ENCODE measurements at regions not wholly inside any gene's neighbourhood (a gene's known extent, or its start where the extent isn't known, plus 50 kb on each side); places are given as distances from the start of the nearest gene placed in this dataset.
"Not testable (repeated sequence)": the region's sequence is repeated elsewhere in the genome, so short reads cannot be mapped to it uniquely, and the experiment has no call there.

DNA sequence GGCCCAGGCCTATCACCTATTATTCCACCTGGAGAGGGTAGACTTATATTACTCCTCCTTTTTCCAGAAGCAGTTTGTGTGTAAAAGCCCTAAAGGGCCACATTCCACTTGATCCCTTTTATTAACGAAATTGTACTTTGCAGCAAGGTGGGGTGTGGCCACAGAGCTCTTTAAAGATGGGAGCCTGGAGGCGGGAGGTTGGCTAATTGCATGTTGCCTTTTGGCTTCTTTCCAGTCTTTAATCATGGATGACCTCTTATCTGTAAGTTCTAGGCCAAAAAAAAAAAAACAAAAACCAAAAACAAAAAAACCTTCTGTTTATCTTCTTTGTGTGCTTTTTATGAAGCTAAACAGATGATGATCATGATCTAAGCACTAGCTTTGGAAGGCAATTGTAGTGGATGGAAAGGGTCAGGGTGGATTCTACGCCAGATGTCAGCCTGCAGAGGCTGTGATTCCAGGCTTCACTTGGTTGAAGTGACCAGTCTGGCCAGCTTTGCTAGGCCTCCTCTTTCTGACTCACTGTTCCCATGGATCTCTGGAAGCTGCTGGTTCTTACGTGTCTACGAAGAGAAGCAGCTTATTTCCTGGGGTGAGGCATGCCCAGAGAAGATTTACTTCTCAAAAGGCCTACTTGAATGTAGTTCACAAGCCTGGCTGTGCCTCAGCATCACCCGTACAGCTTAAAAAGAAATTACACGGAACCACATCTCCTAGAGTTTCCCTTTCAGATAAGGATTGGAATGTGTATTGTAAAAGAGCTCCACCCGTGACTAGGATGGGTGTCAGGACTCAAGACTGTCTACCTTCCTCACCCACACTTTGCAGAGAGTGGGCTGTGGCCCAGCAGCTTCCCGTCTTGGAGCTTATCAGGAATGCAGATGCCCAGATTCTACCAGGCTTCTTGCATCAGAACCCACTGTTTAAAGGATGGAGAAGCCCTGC is 330.9 kb upstream of the C2CD4B start:
- no peak for DNase-seq (ENCODE audit: low read depth in 4 of 4, low spot score in 1 of 4)

DNA sequence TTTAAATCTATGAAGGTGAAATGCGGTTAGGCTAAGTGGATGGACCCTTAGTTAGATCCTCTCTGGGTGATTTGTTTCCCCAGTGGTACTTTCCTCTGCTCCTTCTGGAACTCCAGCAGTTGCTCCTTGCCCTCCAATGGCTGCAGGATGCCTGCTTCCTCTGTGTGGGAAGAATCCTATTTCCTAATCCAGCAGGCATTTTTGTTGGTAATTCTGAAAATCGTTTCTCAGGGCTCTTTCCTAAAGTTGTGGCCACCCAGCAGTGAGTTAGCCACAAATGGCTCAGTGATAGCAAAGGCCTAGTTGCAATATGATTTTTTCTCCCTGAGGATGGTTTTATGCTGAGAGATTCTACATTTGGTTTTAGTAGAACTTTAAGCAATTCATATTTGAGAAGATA is 332.3 kb upstream of the C2CD4B start:
- no peak for DNase-seq (ENCODE audit: low read depth in 4 of 4, low spot score in 1 of 4)

DNA sequence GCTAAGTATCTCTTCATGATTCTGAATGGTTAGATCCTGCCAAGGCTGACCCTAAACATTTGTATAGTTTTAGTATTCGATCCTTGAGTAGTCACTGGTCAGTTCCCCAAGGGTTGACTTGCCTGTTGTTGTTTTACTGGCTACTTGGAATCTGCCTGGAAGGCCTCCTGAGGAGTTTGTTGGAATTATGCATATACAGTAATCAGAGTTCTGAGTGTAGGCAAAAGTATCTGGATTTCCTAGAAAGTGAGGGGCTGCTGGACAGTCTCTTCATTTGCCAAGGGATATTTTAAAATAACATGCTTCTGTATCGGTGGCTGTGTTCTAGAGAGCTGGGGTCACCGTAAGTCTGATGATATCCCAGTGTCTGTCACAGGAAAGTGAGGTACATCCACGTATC is 333.2 kb upstream of the C2CD4B start:
- DNase-seq (ENCODE audit: low read depth in 4 of 4, low spot score in 1 of 4), result no peak

DNA sequence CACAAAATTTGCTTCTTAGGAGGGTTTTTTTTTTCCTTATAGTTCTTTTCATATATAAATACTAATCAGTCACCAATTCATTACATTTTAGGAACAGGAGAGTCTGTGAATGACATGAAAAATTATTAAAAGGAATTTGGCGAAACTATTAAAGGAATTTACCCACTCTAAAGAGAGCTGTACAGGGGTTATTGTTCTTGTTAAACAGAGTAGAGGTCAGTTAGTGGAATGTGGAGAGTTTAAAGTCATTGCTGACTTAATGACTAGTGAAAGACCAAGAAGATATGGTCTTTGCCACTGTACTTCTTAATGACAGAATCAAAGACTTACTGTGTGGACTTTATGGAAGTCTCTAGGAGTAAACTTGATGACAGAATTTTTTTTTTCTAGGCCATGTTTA is 333.6 kb upstream of the C2CD4B start:
- no peak for DNase-seq (ENCODE audit: low read depth in 4 of 4, low spot score in 1 of 4)

DNA sequence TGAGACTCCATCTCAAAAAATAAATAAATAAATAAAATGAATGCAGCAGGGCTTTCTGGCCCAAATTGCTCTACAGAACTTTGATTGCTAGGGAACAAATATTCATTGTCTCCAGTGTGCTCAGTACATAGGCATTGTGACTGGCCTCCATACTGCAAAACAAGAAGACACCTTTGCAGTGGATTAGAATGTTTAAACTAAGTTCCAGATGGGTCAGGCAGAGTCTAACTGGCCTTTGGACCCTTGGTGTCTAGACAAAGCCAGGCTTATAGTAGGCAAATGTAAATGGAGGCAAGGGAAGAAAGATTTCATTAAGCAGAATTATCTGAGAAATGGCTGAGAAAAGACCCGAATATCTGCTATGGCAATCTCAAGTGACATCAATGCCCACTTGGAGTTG is 335.2 kb upstream of the C2CD4B start:
- DNase-seq (ENCODE audit: low read depth in 4 of 4, low spot score in 1 of 4), result no peak

DNA sequence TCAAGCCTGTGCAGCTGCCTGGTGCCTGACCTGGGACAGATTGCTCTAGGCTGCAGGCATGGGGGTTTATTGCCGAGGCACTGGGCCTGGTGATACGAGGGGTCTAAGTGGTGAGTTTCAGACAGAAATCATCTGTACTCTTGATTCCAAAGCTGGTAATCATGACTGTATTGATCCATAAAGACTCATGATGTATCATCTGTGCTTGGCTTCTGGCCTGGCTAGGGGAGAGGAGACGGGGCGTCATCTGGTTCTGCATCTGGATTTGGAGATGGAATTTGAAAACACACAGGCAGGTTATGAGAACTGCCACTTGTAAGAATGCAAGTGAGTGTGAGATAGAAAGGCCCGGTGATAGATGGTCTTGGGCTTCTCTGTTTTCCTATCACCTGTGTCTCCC is 337.4 kb upstream of the C2CD4B start:
- DNase-seq (ENCODE audit: low read depth in 4 of 4, low spot score in 1 of 4), result no peak

DNA sequence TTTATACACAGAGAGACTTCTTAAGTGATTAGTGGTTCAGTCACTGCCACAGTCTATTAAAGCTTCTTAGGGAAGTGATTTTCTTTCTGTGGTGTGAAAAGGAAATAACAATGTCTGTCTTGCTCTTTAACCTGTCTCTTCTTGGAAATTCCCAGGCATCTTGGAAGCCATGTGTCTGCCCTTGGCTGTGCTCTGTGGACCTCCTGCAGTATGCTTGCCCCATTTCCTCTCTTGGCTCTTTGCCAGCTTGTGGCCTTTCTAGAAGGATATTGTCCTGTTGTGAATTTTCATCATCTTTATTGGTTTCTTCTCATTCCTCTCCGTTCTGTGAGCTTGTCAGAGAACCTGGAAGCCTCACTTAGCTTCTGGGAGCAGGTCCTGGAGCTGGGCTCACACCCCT is 338.4 kb upstream of the C2CD4B start:
- DNase-seq (ENCODE audit: low read depth in 4 of 4, low spot score in 1 of 4), result no peak

DNA sequence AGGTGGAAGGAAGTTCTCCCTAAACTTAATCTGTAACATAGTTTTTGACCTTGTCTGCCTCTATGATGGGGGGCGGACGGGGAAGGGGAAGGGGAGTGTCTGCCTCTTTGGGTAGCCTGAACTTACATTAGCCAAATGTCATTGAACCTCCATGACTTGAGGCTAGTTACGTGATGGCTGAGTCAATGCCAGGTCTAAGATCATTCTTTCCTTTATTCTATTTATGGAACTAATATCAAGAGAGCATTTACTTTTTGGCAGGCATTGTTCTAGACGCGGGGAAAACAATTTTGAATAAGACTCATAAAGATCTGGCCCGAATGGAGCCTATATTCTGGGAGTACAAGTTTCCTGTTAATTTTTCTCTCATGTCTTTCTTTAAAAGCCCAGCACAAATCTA is 340.7 kb upstream of the C2CD4B start:
- no peak for DNase-seq (ENCODE audit: low read depth in 4 of 4, low spot score in 1 of 4)

DNA sequence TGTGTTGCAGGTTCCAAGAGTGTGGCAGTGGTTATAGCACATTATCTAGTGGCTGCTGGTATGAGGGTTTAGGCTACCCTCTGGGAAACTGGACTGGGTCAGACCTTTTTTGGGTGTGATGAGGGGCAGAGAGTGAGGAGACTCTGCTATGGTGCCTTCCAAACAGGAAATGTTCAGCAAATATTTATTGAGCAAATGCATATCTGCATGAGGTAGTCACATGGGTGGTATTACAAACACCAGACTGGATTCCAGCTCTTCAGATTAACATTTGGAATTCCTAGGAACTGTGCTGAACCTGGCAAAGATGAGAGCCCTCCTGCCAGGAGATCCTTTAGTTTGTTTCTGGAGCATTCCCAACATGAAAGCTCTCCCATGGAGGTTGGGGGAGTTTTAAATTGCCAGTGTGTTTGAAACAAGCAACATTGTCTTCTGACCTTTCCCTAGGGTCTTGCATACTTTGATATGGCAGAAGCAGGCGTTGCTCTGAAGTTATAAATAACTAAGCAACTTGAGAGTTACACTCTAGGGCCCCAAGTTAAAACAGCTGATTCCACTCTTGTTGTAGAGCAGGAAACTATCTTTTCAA is 341.2 kb upstream of the C2CD4B start:
- DNase-seq (ENCODE audit: low read depth in 4 of 4, low spot score in 1 of 4), result no peak

DNA sequence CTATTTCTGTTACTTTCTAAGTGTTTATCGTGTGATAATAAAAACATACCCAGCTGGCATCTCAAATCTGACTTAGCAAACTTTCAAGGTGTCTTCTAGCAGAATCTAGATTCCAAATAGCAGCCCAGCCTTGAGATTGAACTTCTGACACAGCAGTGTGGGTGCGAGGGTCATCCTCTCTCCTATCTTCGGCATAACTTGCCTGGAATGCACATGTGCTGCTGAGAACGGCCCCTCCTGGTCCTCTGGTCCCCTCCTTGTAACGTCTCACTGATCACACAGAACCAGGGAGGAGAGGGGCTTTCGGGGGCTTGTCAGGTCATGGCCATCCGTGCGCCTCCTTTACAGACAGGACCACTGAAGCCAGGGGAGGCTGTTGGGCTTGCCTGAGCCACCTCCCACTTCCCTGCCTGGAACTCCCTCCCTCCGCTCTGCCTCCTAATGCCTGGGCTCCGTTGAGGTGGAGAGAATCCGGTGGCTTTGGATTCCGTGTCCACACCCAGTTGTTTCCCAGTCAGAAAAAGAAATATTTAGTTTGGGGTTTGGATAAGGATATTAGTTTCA is 344.4 kb upstream of the C2CD4B start:
- no peak for DNase-seq (ENCODE audit: low read depth in 4 of 4, low spot score in 1 of 4)

DNA sequence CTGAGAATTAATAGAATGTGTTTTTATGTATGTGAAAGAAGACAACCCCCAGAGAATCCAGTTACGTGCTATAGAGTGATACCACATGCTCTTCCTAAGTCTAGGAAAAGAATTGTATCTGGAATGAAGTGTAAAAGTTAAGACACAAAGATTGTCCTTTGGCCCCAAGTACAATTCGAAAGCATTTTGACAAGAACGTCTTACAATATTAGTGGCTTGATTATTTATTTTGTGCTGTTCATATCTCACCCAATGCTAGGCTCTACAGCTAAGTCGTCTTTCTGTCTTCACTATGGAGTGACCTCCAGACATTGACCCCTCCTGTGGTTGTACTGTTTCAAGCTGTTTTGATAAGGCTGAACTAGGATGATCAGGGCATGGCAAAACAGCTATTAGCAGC is 345.7 kb upstream of the C2CD4B start:
- DNase-seq (ENCODE audit: low read depth in 4 of 4, low spot score in 1 of 4), result no peak

DNA sequence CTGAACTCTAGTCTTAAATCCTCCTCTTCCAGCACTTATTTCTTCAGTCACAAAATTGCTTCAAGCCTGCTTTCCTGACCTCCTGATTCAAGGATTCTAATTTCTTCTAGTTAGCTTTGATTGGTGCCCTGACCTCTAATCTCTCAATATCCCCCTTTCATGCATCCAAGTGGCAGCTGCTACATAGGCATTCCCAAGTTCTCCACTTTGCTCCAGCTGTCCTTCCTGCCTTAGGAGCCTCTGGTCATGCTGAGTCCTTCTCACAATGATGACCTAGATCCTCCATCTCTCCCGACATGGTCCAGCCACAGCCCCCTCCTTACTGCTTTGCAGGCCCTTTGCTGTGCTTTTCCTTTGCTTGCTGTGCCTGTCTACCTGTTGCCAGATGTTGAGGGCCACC is 347.8 kb upstream of the C2CD4B start:
- no peak for DNase-seq (ENCODE audit: low read depth in 4 of 4, low spot score in 1 of 4)

DNA sequence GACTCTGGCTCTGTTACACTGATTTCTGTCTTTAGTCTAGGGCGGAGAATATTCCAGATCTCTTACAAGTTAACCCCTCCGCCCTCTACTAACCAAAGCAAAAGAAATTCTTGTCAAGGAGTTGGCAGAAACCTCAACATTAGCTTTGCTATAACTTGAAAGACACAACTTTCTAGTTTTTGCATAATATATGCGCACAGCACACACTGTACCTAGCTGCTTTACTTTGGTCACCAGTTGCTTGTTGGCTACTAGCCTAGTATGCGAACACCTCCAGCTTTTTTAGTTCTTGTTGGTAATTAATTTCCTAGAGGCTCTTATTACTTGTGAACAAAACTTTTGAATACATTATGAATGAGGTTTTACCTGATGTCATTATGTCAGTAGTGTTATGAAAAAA is 348.8 kb upstream of the C2CD4B start:
- no peak for DNase-seq (ENCODE audit: low read depth in 4 of 4, low spot score in 1 of 4)

DNA sequence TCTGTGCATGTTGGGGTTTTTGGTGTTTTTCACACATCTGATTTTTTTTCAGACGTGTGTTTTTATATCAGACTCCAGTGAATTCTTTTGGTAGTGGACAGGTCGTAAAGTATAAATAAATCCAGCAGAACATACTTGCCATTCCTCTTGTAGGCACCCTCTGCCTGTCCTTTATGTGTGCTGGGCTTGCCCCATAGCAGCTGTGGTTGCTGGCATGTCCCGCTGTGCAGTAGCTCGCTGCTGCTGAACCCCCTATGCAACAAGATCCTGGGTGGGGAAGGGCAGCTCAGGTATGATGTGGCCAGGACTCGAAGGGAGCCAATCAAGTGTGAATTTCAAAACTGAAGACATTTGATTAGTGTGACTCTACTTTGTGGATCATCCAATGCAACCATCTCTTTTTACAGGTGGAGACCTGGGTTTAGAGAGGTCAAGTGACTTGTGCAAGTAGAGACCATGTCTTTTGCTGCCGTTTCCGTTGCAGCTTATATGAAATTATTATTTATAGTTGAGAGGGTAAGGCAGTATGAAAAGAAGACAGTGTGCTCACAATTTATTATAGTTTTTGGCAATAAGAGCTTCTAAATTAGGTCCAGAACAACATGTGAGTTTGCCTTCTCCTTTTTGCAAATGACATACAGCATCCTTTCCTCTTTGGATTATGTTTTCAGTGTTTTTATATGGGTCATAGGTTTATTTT is 350.8 kb upstream of the C2CD4B start:
- DNase-seq (ENCODE audit: low read depth in 4 of 4, low spot score in 1 of 4), result no peak

DNA sequence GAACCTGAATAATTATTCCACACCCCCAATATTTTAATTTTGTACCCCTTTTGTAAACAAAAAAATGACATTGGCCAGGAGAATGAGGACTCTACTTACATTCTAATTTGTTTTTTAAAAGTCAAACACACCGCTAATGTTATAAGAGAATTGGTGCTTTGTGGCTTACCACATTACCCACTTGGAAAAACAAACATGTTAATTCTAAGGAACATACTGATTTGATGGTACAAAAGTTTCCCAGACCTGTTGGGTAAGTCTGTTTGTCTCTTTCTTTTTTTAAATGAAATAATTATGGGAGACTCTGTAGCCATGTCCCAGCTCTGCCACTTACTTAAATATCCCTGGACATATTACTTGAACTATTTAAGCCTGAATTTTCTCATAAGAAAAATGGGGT is 352.5 kb upstream of the C2CD4B start:
- no peak for DNase-seq (ENCODE audit: low read depth in 4 of 4, low spot score in 1 of 4)

DNA sequence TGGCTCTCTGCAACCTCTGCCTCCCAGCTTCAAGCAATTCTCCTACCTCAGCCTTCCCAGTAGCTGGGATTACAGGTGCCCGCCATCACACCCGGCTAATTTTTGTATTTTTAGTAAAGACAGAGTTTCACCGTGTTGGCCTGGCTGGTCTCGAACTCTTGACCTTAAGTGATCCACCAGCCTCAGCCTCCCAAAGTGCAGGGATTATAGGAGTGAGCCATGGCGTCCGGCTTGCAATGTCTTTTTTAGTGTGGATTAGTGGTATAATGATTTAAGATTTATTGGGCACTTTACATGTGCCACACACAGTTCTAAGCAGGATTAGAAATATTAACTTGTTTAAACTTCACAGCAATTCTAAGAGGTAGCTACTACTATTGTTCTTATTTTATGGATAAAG is 353.6 kb upstream of the C2CD4B start:
- not testable (repeated sequence) for DNase-seq (ENCODE audit: low read depth in 4 of 4, low spot score in 1 of 4)

DNA sequence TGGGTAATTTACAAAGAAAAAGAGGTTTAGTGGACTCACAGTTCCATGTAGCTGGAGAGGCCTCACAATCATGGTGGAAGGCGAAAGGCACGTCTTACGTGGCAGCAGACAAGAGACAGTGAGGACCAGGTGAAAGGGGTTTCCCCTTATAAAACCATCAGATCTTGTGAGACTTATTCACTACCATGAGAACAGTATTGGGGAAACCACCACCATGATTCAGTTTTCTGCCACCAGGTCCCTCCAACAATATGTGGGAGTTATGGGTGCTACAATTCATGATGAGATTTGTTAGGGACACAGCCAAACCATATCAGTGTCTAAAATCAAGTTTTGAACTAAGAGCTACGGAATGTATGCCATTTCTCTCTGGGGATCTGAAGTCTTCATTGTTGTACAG is 354.8 kb upstream of the C2CD4B start:
- DNase-seq (ENCODE audit: low read depth in 4 of 4, low spot score in 1 of 4), result no peak

DNA sequence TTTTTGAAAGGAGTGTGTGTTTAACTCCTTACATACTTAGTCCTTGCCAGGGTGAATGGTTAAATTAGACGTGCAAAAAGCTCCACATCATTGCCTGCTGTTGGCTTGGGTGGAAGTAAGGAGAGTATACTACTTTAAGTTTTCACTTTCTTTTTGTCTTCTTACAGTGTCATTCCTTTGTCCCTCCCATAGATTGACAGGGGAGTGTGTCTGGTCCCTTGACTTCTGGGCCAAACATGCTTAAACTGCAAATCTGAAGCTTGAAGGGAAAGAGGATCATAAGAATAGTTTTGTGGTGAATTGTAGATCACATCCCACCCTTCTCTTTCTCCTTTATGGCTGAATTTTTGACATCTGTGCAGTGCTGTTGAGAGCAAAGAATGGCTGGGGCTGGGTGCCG is 355.8 kb upstream of the C2CD4B start:
- DNase-seq (ENCODE audit: low read depth in 4 of 4, low spot score in 1 of 4), result no peak

DNA sequence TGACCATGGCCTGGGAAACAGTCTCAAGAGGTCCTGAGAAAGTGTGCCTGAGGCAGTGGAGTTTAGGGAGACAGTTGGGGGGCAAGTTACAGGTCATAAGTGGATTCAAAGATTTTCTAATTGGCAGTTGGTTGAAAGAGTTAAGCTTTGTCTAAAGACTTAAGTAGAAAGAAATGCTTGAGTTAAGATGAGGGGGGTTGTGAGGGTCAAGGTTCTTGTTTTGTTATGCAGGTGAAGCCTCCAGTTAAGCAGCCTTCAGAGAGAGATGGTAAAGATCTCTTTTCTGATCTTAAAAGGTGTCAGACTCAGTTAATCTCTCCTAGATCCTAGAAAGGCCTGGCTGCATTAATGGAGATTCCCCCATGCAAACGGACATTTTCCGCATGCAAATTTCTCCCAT is 356.3 kb upstream of the C2CD4B start:
- no peak for DNase-seq (ENCODE audit: low read depth in 4 of 4, low spot score in 1 of 4)

DNA sequence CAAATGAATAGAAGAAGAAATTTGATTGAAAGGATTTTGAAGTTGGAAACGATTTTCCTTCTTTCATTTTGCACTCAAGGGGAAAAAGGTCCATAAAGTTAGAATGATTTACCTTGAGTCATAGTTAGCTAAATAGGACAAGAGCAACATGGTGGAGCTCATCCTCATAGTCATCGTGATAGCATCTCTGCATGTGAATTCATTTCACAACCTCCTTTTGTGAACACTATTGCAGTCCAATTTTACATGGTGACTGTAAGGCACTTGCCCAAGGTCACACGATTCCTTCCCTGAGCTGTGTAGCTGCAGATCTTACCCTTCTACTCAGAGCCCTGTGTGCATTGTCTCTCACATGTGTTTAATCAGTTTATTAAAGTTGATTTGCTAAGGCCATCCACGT is 359.8 kb upstream of the C2CD4B start:
- no peak for DNase-seq (ENCODE audit: low read depth in 4 of 4, low spot score in 1 of 4)

DNA sequence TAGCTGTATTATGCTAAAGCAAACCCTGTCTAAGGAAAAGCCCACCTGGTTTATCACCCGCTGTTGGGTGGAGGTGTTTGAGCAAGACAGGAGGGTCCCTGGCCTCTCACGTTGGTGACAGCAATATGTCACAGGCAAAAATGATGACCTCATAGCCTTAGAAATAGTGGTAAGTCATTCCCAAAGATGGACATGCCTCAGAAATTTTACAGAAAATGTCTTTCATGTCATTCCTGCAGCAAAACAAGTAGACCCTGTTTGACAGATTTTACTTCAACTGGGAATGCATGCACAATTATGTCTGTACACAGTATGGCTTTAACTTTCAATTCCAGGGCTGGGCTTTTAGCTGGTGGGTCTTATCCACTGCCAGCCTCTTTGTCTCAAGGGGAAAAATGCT is 362.3 kb upstream of the C2CD4B start:
- DNase-seq (ENCODE audit: low read depth in 4 of 4, low spot score in 1 of 4), result no peak

DNA sequence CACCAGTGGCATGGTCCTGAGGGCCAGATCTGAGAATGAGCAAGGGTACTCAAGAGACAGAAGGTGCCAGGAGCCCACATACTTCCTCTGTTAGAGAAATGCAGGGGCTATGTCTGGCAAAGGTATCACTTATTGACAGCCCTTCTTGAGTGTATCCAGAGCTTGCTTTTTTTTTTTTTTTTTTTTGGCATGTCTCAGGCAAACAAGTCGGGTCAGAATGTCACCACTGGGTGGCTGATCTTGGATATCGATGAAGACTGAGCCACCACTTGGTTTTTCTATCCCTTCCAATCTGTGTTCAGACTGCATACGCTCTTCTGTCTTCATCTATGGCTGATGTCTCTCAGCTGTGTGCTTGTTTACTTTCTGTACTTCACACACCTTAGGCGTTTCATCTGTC is 363.4 kb upstream of the C2CD4B start:
- DNase-seq (ENCODE audit: low read depth in 4 of 4, low spot score in 1 of 4), result no peak

Data from stimulated activated CD4-positive, alpha-beta T cell treated with anti-CD3 and anti-CD28 coated beads, Interleukin-1b, Interleukin-23, amount 100 ng/mL, for 24 hours (primary cell).